NB4 (cell line): ENCODE measurements at regions not wholly inside any gene's neighbourhood (a gene's known extent, or its start where the extent isn't known, plus 50 kb on each side); places are given as distances from the start of the nearest gene placed in this dataset.

Experiments used
- POLR2A ChIP-seq: IDR thresholded peaks from 2 replicates; pipeline ENCODE4 v1.6.1; 2011; ENCODE audit warnings: mild to moderate bottlenecking; ENCODE audit not compliant: insufficient read length; ENCODE audit errors: extremely low read depth
- TF ChIP-seq, protein P1 (sequence below): IDR thresholded peaks from one replicate; pipeline ENCODE4 v1.5.1; 2012; ENCODE audit warnings: low read depth, low read length

DNA sequence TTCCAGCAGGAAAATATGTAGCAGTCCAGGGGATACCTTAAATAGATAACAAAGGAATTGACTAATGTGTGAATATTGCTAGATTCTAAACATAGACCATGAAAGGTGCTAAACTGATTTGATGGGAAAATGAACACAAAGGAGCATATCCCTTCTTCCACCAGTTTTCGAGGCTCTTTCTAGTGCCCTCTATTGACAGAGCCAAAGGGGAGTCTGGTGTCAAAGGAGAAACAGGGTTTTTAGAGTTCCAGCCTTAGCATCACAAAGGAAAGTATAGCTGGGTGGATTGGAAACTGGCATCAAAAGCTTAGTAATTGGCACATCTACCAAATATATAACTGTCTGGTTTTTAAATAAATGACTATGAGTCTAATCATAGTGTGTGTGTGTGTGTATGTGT is 636.8 kb downstream of the ETV1 start:
- TF ChIP-seq, protein P1, sequence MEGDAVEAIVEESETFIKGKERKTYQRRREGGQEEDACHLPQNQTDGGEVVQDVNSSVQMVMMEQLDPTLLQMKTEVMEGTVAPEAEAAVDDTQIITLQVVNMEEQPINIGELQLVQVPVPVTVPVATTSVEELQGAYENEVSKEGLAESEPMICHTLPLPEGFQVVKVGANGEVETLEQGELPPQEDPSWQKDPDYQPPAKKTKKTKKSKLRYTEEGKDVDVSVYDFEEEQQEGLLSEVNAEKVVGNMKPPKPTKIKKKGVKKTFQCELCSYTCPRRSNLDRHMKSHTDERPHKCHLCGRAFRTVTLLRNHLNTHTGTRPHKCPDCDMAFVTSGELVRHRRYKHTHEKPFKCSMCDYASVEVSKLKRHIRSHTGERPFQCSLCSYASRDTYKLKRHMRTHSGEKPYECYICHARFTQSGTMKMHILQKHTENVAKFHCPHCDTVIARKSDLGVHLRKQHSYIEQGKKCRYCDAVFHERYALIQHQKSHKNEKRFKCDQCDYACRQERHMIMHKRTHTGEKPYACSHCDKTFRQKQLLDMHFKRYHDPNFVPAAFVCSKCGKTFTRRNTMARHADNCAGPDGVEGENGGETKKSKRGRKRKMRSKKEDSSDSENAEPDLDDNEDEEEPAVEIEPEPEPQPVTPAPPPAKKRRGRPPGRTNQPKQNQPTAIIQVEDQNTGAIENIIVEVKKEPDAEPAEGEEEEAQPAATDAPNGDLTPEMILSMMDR: no peak
- no peak for TF ChIP-seq POLR2A
